GM23338 (cell line): ENCODE measurements at regions not wholly inside any gene's neighbourhood (a gene's known extent, or its start where the extent isn't known, plus 50 kb on each side); places are given as distances from the start of the nearest gene placed in this dataset.

Experiments
- ATAC-seq: fragments of 200-7000 bp; cut with Tn5 transposase; 3 replicates; pipeline ENCODE4 v1.9.1; 2020
- DNase-seq: peaks from one replicate; pipeline ENCODE4 v3.0.0-alpha.2; 2015; ENCODE audit warnings: low spot score
- H2AFZ ChIP-seq: fragments of 200-600 bp; sonication (generic); 2 replicates; pipeline ENCODE4 v1.8.0; 2016; ENCODE audit warnings: antibody characterized with exemption, mild to moderate bottlenecking, moderate library complexity
- H3F3A ChIP-seq: fragments of 200-600 bp; sonication (generic); replicated peaks from 2 replicates; pipeline ENCODE4 v1.8.0; 2017; ENCODE audit warnings: antibody characterized with exemption, mixed run types, low read depth
- H3K27ac ChIP-seq: fragments of 200-600 bp; sonication (generic); 2 replicates; pipeline ENCODE4 v1.6.1; 2016; ENCODE audit warnings: low read depth
- H3K27me3 ChIP-seq: fragments of 200-600 bp; sonication (generic); 2 replicates; pipeline ENCODE4 v1.8.0; 2016; ENCODE audit warnings: mild to moderate bottlenecking, mixed run types, moderate library complexity; ENCODE audit not compliant: insufficient read depth
- H3K36me3 ChIP-seq: fragments of 200-600 bp; sonication (generic); 2 replicates; pipeline ENCODE4 v1.8.0; 2016; ENCODE audit warnings: mild to moderate bottlenecking; ENCODE audit not compliant: insufficient read depth
- H3K4me1 ChIP-seq: fragments of 200-600 bp; sonication (generic); 2 replicates; pipeline ENCODE4 v1.8.0; 2016; ENCODE audit warnings: mild to moderate bottlenecking, moderate library complexity; ENCODE audit not compliant: insufficient read depth
- H3K4me2 ChIP-seq: fragments of 200-600 bp; sonication (generic); 2 replicates; pipeline ENCODE4 v1.7.1; 2017; ENCODE audit warnings: mixed run types
- H3K4me3 ChIP-seq: fragments of 200-600 bp; sonication (generic); 2 replicates; pipeline ENCODE4 v1.6.1; 2016; ENCODE audit warnings: mixed run types
- H3K79me2 ChIP-seq: fragments of 200-600 bp; sonication (generic); replicated peaks from 2 replicates; pipeline ENCODE4 v1.8.0; 2017; ENCODE audit warnings: mild to moderate bottlenecking; ENCODE audit not compliant: insufficient read depth
- H3K9me2 ChIP-seq: fragments of 200-600 bp; sonication (generic); 2 replicates; pipeline ENCODE4 v1.8.0; 2017; ENCODE audit not compliant: insufficient read depth
- H4K20me1 ChIP-seq: fragments of 200-600 bp; sonication (generic); replicated peaks from 2 replicates; pipeline ENCODE4 v1.8.0; 2017; ENCODE audit warnings: mild to moderate bottlenecking; ENCODE audit not compliant: insufficient read depth
- H3K27ac Mint-ChIP-seq: 2 replicates; pipeline ENCODE4 v1.8.0; 2020; ENCODE audit warnings: inconsistent platforms, mild to moderate bottlenecking, moderate library complexity, mixed read lengths
- H3K27me3 Mint-ChIP-seq: 3 replicates; pipeline ENCODE4 v1.8.0; 2022; ENCODE audit warnings: low read depth, mild to moderate bottlenecking, moderate library complexity, mixed read lengths, inconsistent platforms; ENCODE audit not compliant: insufficient read depth, poor library complexity
- H3K36me3 Mint-ChIP-seq: 3 replicates; pipeline ENCODE4 v1.8.0; 2021; ENCODE audit warnings: low read depth, mild to moderate bottlenecking, inconsistent platforms, moderate library complexity, mixed read lengths
- H3K4me1 Mint-ChIP-seq: 3 replicates; pipeline ENCODE4 v1.8.0; 2020; ENCODE audit warnings: mild to moderate bottlenecking, inconsistent platforms, mixed read lengths
- H3K4me3 Mint-ChIP-seq: 3 replicates; pipeline ENCODE4 v1.8.0; 2021; ENCODE audit warnings: moderate library complexity, mild to moderate bottlenecking, inconsistent platforms, mixed read lengths
- H3K9me3 Mint-ChIP-seq: 3 replicates; pipeline ENCODE4 v1.8.0; 2020; ENCODE audit warnings: moderate library complexity, mild to moderate bottlenecking, inconsistent platforms, mixed read lengths
- CREB1 ChIP-seq: fragments of 250-450 bp; sonication (Bioruptor Pico); IDR thresholded peaks from 2 replicates; pipeline ENCODE4 v1.5.0; 2020; ENCODE audit warnings: low read depth, mild to moderate bottlenecking, moderate library complexity
- CTCF ChIP-seq, 2 experiments: fragments of 200-600 bp in 1 of 2; sonication (generic) in 1 of 2; conservative IDR thresholded peaks; 2 replicates each; pipeline versions ENCODE4 v1.5.1 to v1.6.1; 2016 to 2017; ENCODE audit warnings: antibody characterized with exemption in 2 of 2, low read depth in 2 of 2, mild to moderate bottlenecking in 2 of 2, moderate library complexity in 1 of 2
- ETS1 ChIP-seq: IDR thresholded peaks from 2 replicates; pipeline ENCODE4 v1.6.1; 2016; ENCODE audit warnings: antibody characterized with exemption
- EZH2 ChIP-seq: fragments of 200-600 bp; sonication (generic); IDR thresholded peaks from one replicate; pipeline ENCODE4 v1.8.0; 2017; ENCODE audit warnings: antibody characterized with exemption, mild to moderate bottlenecking, low read depth; ENCODE audit not compliant: unreplicated experiment
- EZH2phosphoT487 ChIP-seq: fragments of 200-600 bp; sonication (generic); IDR thresholded peaks from one replicate; pipeline ENCODE4 v1.8.1; 2018; ENCODE audit warnings: antibody characterized with exemption; ENCODE audit not compliant: unreplicated experiment
- JUNB ChIP-seq: IDR thresholded peaks from one replicate; pipeline ENCODE4 v1.6.1; 2016; ENCODE audit warnings: antibody characterized with exemption; ENCODE audit not compliant: unreplicated experiment
- NANOG ChIP-seq: IDR thresholded peaks from 2 replicates; pipeline ENCODE4 v1.6.1; 2016; ENCODE audit warnings: antibody characterized with exemption, borderline replicate concordance
- POLR2AphosphoS5 ChIP-seq: IDR thresholded peaks from 2 replicates; pipeline ENCODE4 v1.6.1; 2016; ENCODE audit warnings: antibody characterized with exemption, low read depth
- STAT1 ChIP-seq: IDR thresholded peaks from one replicate; pipeline ENCODE4 v1.6.1; 2016; ENCODE audit warnings: antibody characterized with exemption; ENCODE audit not compliant: unreplicated experiment
- ZNF114 ChIP-seq: fragments of 250-450 bp; sonication (Bioruptor Pico); IDR thresholded peaks from 2 replicates; pipeline ENCODE4 v1.5.0; 2020; ENCODE audit warnings: mild to moderate bottlenecking, moderate library complexity
- ZNF331 ChIP-seq: fragments of 250-450 bp; sonication (Bioruptor Pico); IDR thresholded peaks from 2 replicates; pipeline ENCODE4 v1.5.0; 2020; ENCODE audit warnings: low read depth, mild to moderate bottlenecking, moderate library complexity

- Histone ChIP-seq H3K4me1 (no peaks in the 10 kb centered on the region), H3K27me3 (no peaks in the 10 kb centered on the region), H3K9me2 (no peaks in the 10 kb centered on the region), H3K27ac (no peak overlapping the region), H4K20me1 (no peaks in the 10 kb centered on the region), H3F3A (no peaks in the 10 kb centered on the region), H3K79me2 (no peaks in the 10 kb centered on the region), H3K4me3 (no peak overlapping the region), H2AFZ (no peak overlapping the region), H3K4me2 (no peak overlapping the region), H3K36me3 (no peaks in the 10 kb centered on the region)
- no peak for ATAC-seq
- H3K27ac Mint-ChIP-seq = no peak overlapping the region
- H3K4me1 Mint-ChIP-seq = no peaks in the 10 kb centered on the region
- peaks cover 8% of the 10 kb centered on the region for H3K27me3 Mint-ChIP-seq
- H3K9me3 Mint-ChIP-seq = no peaks in the 10 kb centered on the region
- DNase-seq = no peak
- TF ChIP-seq POLR2AphosphoS5 = no peak
- TF ChIP-seq CTCF (conservative IDR thresholded peaks at IDR 0.05; ENCODE audit: low read depth in 2 of 2) = no peak
- no peak for TF ChIP-seq ZNF331 (CRISPR knock-in tag)
- no peak for TF ChIP-seq JUNB
- TF ChIP-seq NANOG = no peak
- no peak for TF ChIP-seq STAT1
- no peaks in the 10 kb centered on the region for H3K36me3 Mint-ChIP-seq
- no peak overlapping the region for H3K4me3 Mint-ChIP-seq
These were observed 72.0 kb upstream of the PJA1 start for GRCh38 chrX:69237236-69237635.

- H3K36me3 Mint-ChIP-seq = no peaks in the 10 kb centered on the region
- no peaks in the 10 kb centered on the region for H3K36me3 ChIP-seq
- no peak for TF ChIP-seq NANOG
- TF ChIP-seq CTCF (conservative IDR thresholded peaks at IDR 0.05; ENCODE audit: low read depth in 2 of 2) = no peak
- no peak for TF ChIP-seq STAT1
- no peak for TF ChIP-seq ZNF114
- no peak for TF ChIP-seq JUNB
- no peak for TF ChIP-seq EZH2phosphoT487
- no peak for TF ChIP-seq POLR2AphosphoS5
- no peak for TF ChIP-seq ZNF331 (CRISPR knock-in tag)
- TF ChIP-seq ETS1 = no peak
- TF ChIP-seq EZH2 = no peak
- TF ChIP-seq CREB1 = no peak
These were observed 71.4 kb upstream of the PJA1 start for GRCh38 chrX:69236641-69237040.

More at GRCh38 chrX:69236641-69237040, 71.4 kb upstream of the PJA1 start:
- Histone ChIP-seq H3K79me2 (no peaks in the 10 kb centered on the region), H3K4me3 (no peak overlapping the region), H3F3A (no peaks in the 10 kb centered on the region), H2AFZ (no peak overlapping the region), H3K4me2 (no peak overlapping the region), H4K20me1 (no peaks in the 10 kb centered on the region), H3K27me3 (no peaks in the 10 kb centered on the region), H3K9me2 (no peaks in the 10 kb centered on the region), H3K4me1 (no peaks in the 10 kb centered on the region), H3K27ac (no peak overlapping the region)
- Mint-ChIP-seq H3K9me3 (no peaks in the 10 kb centered on the region), H3K27me3 (peaks cover 8% of the 10 kb centered on the region), H3K4me1 (no peaks in the 10 kb centered on the region), H3K27ac (no peak overlapping the region), H3K4me3 (no peak overlapping the region)
- ATAC-seq (no peak), DNase-seq (no peak)
